ENCODE measurements at regions not wholly inside any gene's neighbourhood (a gene's known extent, or its start where the extent isn't known, plus 50 kb on each side); places are given as distances from the start of the nearest gene placed in this dataset.

DNA sequence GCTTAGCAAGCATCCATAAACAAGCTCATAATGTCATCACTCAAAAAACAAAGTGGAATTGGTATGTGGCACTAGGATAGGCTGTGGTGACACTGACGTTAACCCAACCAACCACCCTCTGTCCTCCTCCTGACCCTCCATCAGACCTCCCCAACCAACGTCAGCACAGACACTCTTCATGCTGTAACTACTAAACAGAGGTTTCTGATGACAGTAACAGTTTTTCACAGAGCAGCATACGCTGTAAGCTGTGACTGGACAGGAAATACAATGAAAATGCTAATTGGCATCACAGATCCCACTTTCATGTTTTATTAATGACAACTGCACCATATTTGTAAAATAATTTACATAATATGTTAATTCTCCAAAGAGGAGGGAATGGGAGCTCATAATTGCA, 238.0 kb downstream of the IRS2 start:
- TF ChIP-seq, protein P1, sequence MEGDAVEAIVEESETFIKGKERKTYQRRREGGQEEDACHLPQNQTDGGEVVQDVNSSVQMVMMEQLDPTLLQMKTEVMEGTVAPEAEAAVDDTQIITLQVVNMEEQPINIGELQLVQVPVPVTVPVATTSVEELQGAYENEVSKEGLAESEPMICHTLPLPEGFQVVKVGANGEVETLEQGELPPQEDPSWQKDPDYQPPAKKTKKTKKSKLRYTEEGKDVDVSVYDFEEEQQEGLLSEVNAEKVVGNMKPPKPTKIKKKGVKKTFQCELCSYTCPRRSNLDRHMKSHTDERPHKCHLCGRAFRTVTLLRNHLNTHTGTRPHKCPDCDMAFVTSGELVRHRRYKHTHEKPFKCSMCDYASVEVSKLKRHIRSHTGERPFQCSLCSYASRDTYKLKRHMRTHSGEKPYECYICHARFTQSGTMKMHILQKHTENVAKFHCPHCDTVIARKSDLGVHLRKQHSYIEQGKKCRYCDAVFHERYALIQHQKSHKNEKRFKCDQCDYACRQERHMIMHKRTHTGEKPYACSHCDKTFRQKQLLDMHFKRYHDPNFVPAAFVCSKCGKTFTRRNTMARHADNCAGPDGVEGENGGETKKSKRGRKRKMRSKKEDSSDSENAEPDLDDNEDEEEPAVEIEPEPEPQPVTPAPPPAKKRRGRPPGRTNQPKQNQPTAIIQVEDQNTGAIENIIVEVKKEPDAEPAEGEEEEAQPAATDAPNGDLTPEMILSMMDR (IDR thresholded peaks at IDR 0.05), result no peak
- intact Hi-C loops (cut with DNase I), result no loop called here

DNA sequence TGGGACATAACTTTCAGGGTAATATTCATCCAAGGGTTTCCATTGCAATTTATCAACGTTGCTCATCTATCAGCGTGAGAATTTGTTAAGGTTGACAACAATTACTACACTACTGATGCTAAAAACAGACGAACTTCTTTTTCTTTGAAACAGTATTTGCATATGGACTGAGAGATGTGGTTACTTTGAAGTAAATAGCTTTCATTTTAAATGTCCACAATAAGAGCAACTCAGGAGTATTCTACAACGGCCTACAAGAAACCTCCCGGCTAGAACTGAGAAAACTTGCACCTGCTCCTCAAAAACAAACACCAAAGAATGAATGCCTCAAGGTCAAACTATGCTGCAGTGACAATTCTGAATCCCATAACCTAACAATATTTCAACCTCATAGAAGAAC, 238.4 kb downstream of the IRS2 start:
- Histone ChIP-seq H3K4me3 (no peak overlapping the region), H3K4me1 (no peaks in the 10 kb centered on the region), H3K36me3 (no peaks in the 10 kb centered on the region), H3K9me3 (no peaks in the 10 kb centered on the region), H3K9ac (ENCODE audit: low read depth in 2 of 2, low read length in 2 of 2) (no peak overlapping the region), H3K27ac (no peak overlapping the region), H3K27me3 (no peaks in the 10 kb centered on the region)
- TF ChIP-seq, protein P1 (IDR thresholded peaks at IDR 0.05), result no peak
- intact Hi-C loops (cut with DNase I), result no loop called here
- no peak for DNase-seq

More for the DNA sequence above, 238.0 kb downstream of the IRS2 start:
- no peaks in the 10 kb centered on the region for H3K36me3 ChIP-seq
- H3K9ac ChIP-seq (ENCODE audit: low read depth in 2 of 2, low read length in 2 of 2), result no peak overlapping the region
- no peaks in the 10 kb centered on the region for H3K27me3 ChIP-seq
- H3K4me3 ChIP-seq, result no peak overlapping the region
- no peak for DNase-seq
- no peaks in the 10 kb centered on the region for H3K9me3 ChIP-seq
- H3K4me1 ChIP-seq, result no peaks in the 10 kb centered on the region
- H3K27ac ChIP-seq, result no peak overlapping the region

DNA sequence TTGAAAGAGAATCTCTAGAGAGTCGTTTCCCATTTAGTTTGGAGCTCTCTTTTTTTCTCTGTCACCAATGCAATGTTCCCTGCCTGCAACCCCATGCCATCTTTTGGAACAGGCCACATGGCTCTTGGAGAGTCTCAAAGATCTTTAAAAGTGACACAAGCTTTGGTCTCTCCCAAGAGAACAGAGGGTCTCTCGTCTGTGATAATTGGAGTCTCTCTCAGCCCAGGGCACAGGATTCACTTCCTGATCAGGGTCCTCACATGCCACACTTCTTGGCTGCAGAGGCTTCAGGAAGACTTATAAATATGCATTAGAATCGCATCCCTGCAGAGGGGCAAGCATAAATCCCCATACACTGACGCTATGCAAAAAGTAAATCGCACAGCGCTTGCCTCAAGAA, 240.5 kb downstream of the IRS2 start:
- no peak for DNase-seq
- intact Hi-C loops (cut with DNase I), result no loop called here
- H3K4me1 ChIP-seq, result no peaks in the 10 kb centered on the region
- no peaks in the 10 kb centered on the region for H3K9me3 ChIP-seq
- H3K9ac ChIP-seq (ENCODE audit: low read depth in 2 of 2, low read length in 2 of 2), result no peak overlapping the region
- TF ChIP-seq, protein P1 (IDR thresholded peaks at IDR 0.05), result no peak
- H3K27me3 ChIP-seq, result no peaks in the 10 kb centered on the region
- no peaks in the 10 kb centered on the region for H3K36me3 ChIP-seq
- H3K27ac ChIP-seq, result no peak overlapping the region
- H3K4me3 ChIP-seq, result no peak overlapping the region

DNA sequence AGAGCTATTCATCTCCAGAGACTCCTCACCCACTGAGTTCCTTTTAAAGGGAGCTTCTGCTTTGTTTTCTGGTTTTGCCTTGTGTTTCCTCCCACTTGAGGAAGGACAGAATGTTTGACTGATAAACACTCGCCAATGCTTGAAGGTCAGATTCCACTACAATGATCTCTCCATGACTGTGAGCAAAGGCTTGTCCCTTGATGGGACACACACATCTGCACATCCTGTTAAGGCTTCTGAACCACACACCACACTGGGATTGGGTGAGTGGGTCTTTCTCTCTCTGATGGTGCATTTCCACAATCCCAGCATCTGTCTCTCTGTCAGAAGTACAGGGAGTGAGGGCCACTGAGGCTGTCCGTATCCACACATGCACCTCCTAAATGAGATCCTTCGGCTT, 245.3 kb downstream of the IRS2 start:
- Histone ChIP-seq H3K27me3 (no peaks in the 10 kb centered on the region), H3K27ac (no peak overlapping the region), H3K4me3 (no peak overlapping the region), H3K9ac (ENCODE audit: low read depth in 2 of 2, low read length in 2 of 2) (no peak overlapping the region), H3K4me1 (no peaks in the 10 kb centered on the region), H3K9me3 (no peaks in the 10 kb centered on the region), H3K36me3 (no peaks in the 10 kb centered on the region)
- intact Hi-C loops (cut with DNase I), result no loop called here
- TF ChIP-seq, protein P1 (IDR thresholded peaks at IDR 0.05), result no peak
- no peak for DNase-seq

DNA sequence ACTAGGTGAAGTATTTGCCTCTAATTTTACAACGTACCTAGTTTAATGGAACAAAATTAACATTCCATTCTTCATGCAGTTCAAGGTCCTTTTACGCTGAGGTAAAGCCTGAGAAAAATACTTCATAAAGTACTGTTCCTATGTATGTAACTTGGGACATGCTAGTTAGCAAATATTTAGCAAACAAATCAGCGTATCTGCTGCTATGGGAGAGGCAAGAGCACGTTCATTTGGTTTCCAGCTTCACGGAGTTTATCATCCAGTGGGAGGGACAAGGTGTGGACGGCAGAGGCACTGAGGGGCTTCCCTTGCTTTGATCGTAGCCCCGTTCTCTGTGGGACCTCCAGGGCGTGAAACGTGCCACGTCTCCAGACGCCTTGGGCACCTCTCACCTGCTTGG, 248.8 kb downstream of the IRS2 start:
- Histone ChIP-seq H3K9ac (ENCODE audit: low read depth in 2 of 2, low read length in 2 of 2) (no peak overlapping the region), H3K9me3 (no peaks in the 10 kb centered on the region), H3K4me3 (no peak overlapping the region), H3K4me1 (no peaks in the 10 kb centered on the region), H3K27ac (no peak overlapping the region), H3K36me3 (no peaks in the 10 kb centered on the region), H3K27me3 (no peaks in the 10 kb centered on the region)
- DNase-seq, result no peak
- intact Hi-C loops (cut with DNase I), result no loop called here
- TF ChIP-seq, protein P1 (IDR thresholded peaks at IDR 0.05), result no peak

DNA sequence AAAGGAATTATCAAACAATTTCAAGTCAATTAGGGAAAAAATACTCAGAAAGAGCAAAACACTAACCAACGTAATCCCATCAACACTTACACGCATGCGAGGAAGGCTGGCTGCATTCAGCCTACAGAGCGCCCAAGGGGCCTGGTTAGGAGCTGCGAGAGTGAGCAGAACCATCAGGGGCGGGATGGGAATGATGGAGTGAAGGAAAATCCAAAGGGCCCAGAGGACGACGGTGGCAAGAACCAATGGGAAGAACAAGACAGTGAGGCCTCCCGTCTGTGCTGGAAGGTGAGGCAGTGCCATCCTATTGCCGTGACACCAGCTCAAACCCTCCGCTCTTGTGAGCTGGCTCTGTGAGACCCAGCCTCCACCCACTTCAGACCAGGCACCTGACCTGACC, 253.0 kb downstream of the IRS2 start:
- H3K27ac ChIP-seq, result no peak overlapping the region
- no peaks in the 10 kb centered on the region for H3K27me3 ChIP-seq
- intact Hi-C loops (cut with DNase I), result no loop called here
- DNase-seq, result no peak
- H3K36me3 ChIP-seq, result no peaks in the 10 kb centered on the region
- H3K4me1 ChIP-seq, result no peaks in the 10 kb centered on the region
- TF ChIP-seq, protein P1 (IDR thresholded peaks at IDR 0.05), result no peak
- no peak overlapping the region for H3K9ac ChIP-seq (ENCODE audit: low read depth in 2 of 2, low read length in 2 of 2)
- H3K9me3 ChIP-seq, result no peaks in the 10 kb centered on the region
- H3K4me3 ChIP-seq, result no peak overlapping the region
